ENCODE measurements at regions not wholly inside any gene's neighbourhood (a gene's known extent, or its start where the extent isn't known, plus 50 kb on each side); places are given as distances from the start of the nearest gene placed in this dataset.

DNA sequence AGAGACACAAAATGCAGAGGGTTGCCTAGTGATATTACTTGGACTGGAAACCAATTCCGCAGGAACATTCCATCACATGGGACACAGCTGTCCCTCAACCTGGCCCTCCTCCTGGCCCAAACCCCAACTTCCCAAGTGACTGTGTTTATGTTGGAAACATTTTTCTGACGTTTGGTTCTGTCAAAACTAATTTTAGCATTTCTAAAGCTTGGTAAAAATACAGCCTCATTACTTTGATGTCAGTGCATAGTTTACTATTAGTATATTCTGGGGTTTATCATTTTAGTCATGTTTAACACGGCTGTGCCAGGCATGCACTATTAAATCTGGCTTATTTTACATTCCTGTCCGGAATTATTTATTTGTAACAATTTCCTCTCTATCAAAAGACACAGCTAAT, 69.9 kb downstream of the GLI2 start:
- intact Hi-C loops (cut with micrococcal nuclease) = no loop called here
- DNase-seq = no peak
- ATAC-seq = peak; percentile 40

DNA sequence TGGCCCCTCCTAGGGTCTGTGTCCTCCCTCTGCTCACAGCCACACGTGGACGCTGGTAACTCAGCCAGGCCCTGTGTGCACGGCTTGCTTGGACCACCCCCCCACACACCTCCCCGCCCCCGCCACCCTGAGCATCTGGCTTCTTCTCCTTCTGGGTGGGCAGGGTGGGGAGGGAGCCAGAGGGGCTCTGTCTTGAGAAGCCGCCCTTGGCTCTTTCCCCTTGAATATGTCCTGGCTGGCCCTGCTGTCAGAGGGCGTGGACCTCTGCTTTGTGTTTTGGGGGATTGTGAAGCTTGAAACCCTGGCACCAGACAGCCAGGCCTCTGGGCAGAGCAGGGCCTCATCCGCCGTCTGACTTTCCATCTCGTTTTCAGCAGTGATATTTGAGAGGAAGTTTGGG, 72.1 kb downstream of the GLI2 start:
- no peak for DNase-seq
- intact Hi-C loops (cut with micrococcal nuclease) = no loop called here
- no peak for ATAC-seq

DNA sequence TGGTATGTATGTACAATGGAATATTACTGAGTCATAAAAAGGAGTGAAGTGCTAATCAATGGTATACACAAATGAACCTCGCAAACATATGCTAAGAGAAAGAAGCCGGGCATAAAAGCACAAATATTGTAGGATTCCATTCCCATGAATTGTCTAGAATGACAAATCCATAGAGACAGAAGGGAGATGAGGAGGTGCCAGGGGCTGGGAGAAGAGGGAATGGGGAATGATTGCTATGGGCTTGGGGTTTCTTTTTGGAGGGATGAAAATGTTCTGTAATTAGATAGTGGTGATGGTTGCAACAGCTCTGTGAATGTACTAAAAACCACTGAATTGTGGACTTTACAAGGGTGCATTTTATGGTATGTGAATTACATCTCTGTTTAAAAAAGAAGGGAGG, 73.5 kb downstream of the GLI2 start:
- intact Hi-C loops (cut with micrococcal nuclease) = no loop called here
- DNase-seq (no peak), ATAC-seq (no peak)

DNA sequence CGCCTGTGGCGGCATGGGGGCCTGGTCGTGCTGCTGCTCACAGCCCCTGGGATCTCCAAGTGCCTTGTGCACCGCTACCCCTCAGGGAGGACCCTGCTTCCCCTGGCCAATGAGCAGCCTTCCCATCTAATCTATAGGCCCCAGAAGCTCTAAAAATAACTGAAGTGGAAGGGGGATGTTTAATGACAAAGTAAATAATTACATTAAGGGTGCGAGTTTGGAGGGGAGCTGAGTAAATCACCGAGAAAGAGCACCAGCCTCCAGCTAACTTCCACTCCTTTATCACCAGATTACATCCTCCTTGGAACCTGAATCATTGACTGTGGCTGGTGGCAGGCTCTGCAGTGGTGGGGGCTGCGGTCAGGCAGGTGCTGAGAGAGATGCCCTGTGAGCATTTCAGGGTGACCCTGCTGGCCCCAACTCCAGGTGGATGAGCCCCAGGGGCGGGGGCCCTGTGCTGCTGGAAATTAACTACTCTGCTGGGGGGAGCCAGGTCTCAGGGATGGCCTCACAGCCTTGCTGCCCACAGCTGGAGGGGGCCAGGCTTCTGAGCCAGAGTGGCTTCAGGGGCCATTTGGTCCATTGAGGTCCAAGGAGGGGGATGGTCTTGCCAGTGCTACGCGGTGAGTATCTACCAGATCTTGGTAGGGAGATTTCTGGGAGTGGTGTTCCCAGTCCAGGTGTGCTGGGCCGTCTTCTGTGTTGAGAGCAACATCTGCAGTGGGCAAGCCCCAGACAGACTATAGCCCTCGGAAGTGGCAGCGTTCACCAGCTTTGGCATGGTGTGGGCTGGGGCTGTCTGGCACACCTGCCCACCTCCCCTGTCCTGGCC, 74.2 kb downstream of the GLI2 start:
- intact Hi-C loops (cut with micrococcal nuclease) = no loop called here
- DNase-seq (no peak), ATAC-seq (no peak)

DNA sequence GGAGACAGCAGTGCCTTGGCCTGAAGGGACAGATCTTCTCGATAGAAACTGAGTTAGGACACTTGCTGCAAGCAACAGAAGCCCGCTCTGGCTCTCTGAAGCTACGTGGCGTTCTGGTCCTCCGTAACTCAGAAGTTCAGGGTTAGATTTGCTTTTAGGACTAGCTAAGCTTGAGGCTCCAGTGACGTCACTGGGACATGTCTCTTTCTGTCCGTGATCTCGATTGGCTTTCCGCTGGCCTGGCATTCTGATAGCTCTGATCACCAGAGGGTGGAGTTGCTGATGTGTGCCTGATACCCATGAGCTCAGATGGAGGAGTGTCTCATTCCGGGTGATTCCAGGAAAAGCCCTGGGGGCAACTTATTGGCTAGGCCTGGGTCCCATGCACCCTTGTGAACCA, 75.0 kb downstream of the GLI2 start:
- intact Hi-C loops (cut with micrococcal nuclease) = no loop called here
- no peak for ATAC-seq
- DNase-seq = no peak

DNA sequence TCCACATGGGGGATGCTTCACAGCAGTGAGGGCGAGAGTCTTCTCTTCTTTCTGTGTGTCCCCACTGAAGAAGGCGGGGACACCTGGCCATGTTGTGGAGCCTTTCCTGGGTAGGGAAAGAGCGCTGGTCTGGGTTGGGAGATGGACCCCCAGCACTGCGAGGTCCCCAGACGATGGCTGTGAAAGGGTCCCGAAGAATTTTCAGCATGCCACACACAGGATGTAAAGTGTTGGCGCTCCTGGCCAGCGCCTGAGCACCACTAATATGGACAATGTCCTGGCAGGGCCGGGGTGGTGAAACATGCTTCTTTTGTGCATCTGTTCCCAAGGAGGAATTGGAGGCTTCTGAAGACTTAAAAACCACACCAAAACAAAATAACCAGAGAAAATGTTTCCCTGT, 77.2 kb downstream of the GLI2 start:
- intact Hi-C loops (cut with micrococcal nuclease) = no loop called here
- ATAC-seq = no peak
- DNase-seq = no peak

DNA sequence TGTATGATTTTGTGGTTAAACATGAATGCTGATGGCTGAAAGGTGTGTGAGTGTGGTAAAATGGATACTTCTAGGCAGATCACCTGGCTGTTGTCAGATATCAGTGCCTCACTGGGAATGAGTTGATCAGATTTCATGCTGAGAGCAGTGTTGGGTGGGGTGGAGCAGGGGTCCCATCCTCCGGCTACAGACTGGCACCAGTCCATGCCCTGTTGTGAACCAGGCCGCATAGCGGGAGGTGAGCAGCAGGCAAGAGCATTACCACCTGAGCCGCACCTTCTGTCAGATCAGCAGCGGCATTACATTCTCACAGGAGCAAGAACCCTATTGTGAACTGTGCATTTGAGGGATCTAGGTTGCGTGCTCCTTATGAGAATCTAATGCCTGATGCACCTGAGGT, 78.7 kb downstream of the GLI2 start:
- intact Hi-C loops (cut with micrococcal nuclease) = no loop called here
- ATAC-seq (no peak), DNase-seq (no peak)

DNA sequence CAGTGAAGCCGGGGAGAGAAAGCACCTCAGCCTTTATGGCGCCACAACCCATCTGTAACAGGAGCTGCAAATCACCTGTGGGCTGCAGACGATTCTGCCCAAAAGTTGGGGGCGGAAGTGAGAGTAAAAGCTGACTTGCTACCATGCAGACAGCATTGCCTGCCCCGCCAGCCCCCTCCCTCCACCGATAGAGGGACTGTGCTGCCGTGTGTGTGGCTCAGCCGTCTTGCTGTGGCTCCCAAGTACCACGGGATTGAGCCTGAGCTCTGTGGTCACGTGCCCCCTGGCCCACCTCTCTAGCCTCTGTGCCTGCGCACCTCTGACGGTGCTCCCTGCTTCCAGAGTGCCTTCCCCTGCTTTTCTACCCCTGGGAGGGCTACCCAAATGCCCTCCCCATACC, 79.6 kb downstream of the GLI2 start:
- intact Hi-C loops (cut with micrococcal nuclease) = no loop called here
- DNase-seq (peak; percentile 5), ATAC-seq (no peak)

DNA sequence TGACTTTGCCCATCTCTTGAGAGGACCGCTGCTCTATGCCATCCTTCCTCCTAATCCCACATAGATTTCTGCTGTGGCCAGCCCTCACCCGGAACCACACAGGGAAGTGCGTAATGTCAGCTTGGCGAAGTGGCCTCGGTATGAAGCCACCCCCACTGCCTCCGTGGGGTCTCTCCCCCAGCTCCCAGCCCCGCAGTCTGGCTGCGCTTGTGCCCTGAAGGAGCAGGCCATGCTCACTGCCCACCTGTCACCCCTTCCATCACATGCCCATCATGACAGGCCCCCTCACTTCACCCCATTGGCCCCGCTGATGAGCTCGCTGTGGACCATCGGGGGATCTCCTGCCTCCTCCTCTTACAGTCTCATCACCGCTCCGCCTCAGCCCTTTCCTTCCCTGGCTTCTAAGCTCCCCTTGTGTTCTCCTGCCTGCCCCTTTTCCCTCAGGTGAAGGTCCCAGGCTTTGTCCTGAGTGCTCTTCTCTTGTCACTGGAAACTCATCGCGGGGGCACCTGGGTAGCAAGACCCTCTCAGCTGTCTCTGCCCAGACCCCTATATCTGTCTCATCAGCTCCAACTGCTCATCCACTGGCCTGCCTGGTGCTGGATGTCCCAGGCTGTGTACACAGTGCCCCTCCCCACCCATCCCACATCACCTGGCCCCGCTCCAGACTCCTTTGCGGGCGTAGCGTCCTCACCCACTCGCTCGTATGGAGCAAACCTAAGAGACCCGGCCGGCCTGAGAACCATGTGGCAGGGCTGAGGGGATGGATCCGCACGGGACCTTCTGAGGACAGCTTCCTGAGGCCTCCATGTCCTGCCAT, 81.7 kb downstream of the GLI2 start:
- DNase-seq = peak; percentile 21
- intact Hi-C loops (cut with micrococcal nuclease) = no loop called here
- ATAC-seq = no peak

DNA sequence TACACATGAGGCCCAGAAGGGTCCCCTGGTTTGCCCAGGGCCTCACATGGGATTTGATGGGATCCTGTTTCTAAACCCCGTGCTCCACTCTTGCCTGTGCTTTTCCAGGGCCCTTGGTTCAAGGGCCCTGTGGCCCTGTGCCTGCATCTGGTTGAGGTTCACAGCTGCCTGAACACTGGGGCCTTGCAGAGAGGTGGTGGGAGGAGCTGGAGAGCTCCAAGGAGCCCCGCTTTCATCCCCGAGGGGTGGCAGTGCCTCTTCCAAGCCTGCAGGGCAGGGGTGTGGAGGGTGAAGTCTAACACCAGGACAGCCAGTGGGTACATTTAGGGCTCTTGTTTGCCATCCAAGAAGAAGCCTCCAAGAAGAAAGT, 82.3 kb downstream of the GLI2 start:
- ATAC-seq = no peak
- intact Hi-C loops (cut with micrococcal nuclease) = no loop called here

DNA sequence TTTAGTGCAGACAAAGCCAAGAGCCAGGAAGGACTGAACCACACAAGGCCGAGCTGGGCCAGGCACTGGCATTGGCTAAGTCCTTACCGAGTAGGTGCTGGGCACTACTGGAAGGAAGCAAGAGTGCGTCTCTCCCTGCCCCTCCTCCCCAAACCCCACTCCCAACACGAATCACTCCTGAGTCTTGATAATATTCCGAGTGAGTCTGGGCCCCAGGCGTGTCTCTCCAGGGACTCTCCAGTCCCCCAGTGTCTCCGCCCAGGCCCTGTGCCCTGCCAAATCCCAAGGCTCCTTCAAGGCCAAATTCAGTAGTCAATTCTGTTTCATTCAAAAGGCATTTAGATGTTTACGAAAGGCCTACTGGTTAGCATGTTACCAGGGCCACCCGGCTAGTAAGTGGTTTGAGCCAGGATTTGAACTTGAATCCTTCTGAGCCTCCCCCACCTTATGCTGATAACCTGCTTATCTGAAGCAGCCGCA, 82.8 kb downstream of the GLI2 start:
- intact Hi-C loops (cut with micrococcal nuclease) = no loop called here
- DNase-seq (peak; percentile 13), ATAC-seq (no peak)

More for the DNA sequence above, 82.3 kb downstream of the GLI2 start:
- DNase-seq = peak; percentile 3

DNA sequence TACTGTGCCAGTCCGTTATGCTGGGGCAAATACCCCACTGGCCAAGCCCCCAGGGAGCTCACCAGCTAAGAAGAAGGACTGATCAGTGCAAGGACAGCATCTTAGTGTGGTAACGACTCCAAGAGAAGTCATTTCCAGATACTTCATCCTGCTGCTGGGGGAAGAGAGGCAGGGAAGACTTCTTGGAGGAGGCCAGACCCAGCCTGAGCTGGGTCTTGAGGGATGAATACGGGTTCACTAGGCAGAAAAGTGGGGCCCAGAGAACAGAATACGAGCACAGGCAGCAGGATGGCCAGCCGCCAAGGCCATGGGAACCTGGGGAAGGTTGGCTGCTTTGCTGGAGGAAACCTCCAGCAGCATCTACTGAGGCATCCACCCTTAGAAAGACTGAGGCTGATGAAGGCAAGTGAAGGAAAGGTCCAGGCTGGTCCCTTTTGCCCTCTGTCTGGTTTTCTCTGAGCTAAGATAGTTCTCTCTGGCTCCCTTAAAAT, 84.1 kb downstream of the GLI2 start:
- ATAC-seq = no peak
- peak; percentile 19 for DNase-seq
- intact Hi-C loops (cut with micrococcal nuclease) = no loop called here

DNA sequence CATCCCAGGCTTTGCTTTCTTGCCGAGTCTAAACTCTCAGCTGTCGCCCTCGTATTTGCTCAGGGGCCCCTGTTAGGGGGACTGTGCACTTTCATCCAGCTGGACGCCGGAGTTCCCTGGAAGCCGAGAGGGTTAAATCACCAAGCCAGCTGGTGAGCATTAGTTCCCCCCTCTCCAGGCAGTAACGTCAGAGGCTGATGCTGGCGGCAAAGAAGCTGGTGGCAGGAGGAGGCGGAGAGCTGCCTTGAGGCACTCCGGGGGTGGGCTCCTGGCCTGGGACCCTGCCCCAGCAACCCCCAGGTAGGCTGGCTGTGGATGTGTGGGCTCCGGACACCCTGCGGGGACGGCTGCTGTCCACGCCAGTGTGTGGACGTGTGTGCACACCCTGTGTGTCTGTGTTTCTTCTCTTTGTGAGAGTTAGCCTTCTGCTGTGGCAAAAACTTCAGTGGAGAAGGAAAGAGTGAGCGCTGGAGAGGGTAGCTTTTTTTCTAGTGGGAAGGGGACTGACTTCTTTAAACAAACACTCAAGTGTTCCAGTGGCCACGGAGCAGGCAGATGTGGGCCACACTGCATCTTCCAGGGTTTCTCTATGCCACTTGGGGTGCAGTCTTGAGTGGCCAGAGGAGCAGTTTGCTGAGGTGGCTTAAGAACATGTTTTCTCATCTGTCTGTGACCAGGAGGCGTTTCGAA, 84.7 kb downstream of the GLI2 start:
- ATAC-seq (peak; percentile 52), DNase-seq (peak; percentile 32)
- intact Hi-C loops (cut with micrococcal nuclease) = no loop called here

DNA sequence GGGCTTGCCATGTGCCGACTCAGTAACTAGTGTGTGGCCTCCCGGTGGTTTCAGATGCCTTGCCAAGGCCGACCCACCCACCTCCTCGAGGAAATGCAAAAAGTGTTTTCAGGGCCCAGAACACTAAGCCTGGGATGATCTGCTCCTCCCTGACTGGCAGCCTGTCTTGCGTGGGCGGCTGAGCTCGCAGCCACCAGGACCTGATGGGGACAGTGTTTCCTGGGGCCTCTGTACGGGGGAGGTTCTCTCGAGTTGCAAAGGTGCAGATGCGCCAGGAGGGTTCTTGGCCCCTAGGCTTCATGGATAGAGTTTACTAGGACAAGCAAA, 85.2 kb downstream of the GLI2 start:
- DNase-seq = peak; percentile 39
- intact Hi-C loops (cut with micrococcal nuclease) = no loop called here
- peak; percentile 24 for ATAC-seq

DNA sequence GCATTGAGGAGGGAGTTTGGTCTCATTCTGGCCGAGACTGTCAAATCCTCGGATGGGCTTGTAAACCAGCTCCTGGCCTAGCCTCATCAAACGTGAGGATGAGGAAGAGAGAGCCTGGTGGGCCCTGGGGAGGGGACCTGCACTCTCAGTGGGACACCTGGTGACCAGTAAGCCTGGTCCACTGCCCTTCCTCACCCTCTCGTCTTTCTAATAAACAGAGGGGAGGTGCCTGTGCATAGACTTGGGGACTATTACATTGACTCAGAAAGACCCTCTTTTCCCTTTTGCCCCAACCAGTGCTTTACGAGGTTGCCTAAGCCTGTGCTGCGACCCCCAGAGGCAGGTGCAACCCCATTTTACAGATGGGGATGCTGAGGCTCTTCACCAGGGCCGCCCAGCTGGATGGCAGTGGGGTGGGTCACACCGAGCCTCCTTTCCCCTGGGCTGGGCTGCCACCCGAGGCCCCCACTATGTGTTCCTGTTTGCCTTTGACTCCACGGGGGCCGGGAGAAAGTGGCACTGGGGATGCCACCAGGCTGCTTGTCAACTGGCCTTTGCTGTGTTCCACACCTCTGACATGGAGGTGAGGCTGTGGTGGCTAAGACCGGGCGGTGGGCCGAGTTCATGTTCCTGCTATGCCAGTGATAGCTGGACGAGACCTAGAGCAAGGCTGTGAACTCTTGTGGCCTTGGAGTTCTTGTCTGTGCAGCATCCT, 85.9 kb downstream of the GLI2 start:
- no peak for ATAC-seq
- peak; percentile 1 for DNase-seq
- intact Hi-C loops (cut with micrococcal nuclease) = no loop called here

DNA sequence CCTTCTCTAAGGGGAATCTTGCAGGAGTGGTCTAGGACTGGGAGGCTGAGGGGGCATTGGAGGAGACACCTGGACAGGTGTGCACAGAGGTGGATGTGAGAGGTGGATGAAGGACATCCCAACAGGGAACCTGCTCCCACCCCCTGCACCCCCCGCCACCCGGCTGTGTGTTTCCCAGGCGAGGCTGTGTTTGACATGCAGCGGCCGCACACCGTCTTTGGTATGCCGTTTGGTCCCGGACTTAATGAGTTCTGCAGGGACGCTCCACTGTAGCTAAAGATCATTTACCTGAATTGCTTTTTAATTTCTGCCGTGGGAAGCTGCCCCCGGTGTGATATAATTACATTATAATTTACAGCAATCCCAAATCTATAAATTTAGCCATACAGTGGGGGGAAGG, 87.3 kb downstream of the GLI2 start:
- intact Hi-C loops (cut with micrococcal nuclease) = no loop called here
- no peak for ATAC-seq
- no peak for DNase-seq

DNA sequence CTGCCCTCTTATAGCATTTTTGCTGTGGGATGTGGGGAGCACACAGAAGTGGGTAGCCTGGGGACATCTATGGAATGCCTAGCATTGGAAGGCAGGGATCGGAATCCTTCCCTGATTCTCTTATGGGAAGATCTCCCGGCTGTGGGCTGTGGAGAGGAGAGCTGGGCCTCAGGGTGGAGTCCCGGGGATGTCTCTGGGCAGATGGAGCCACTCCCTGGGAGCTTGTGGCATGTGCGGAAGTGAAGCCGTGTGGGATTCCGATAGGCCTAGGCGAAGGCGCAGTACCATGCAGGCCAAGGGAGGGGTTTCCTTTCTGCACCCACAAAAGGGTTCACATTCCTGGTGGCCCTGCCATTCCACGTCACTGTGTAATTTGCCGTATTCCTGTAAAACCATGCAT, 87.9 kb downstream of the GLI2 start:
- DNase-seq (no peak), ATAC-seq (no peak)
- intact Hi-C loops (cut with micrococcal nuclease) = no loop called here

DNA sequence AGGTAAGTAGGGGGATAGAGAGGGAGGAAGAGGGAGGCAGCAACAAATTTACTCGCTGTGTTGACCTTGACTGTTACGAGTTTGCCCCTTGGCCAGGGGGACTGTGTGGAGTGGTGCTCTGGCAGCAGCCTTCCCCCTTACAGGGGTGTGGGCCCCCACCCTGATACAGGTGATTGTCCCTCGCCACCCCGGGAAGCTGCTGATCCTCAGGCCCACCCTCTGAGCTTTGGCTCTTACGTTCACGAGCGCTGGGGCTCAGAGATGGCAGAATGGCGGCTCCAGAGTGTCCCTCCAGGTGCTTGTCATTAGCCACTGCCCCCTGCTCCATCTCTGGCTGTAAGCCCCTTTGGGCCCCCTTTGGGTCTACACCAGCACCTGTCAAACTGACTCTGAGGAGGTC, 88.6 kb downstream of the GLI2 start:
- DNase-seq (peak; percentile 8), ATAC-seq (no peak)
- intact Hi-C loops (cut with micrococcal nuclease) = no loop called here
